ENCODE measurements at regions not wholly inside any gene's neighbourhood (a gene's known extent, or its start where the extent isn't known, plus 50 kb on each side); places are given as distances from the start of the nearest gene placed in this dataset.

DNA sequence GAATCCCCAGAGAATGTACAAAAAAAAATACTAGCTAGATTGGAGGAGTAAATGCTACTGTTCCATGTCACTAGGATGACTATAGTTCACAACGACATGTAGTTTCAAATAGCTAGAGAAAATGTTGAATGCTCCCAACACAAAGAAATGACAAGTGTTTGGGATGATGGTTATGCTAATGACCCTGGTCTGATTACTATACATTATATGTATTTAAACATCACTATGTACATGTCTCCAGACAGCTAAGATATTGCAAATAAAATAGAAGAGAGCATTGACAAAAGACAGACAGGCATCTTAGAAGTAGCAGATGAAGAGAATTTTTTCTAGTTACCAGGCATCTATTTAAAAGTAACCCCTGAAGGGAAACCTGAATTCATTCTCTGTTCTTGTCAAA is 281.6 kb upstream of the SLC16A7 start:
- TF ChIP-seq, protein P1, sequence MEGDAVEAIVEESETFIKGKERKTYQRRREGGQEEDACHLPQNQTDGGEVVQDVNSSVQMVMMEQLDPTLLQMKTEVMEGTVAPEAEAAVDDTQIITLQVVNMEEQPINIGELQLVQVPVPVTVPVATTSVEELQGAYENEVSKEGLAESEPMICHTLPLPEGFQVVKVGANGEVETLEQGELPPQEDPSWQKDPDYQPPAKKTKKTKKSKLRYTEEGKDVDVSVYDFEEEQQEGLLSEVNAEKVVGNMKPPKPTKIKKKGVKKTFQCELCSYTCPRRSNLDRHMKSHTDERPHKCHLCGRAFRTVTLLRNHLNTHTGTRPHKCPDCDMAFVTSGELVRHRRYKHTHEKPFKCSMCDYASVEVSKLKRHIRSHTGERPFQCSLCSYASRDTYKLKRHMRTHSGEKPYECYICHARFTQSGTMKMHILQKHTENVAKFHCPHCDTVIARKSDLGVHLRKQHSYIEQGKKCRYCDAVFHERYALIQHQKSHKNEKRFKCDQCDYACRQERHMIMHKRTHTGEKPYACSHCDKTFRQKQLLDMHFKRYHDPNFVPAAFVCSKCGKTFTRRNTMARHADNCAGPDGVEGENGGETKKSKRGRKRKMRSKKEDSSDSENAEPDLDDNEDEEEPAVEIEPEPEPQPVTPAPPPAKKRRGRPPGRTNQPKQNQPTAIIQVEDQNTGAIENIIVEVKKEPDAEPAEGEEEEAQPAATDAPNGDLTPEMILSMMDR (IDR thresholded peaks at IDR 0.05) = no peak
- TF ChIP-seq EP300 (IDR thresholded peaks at IDR 0.05) = no peak
